IMR-90 (cell line): ENCODE measurements at regions not wholly inside any gene's neighbourhood (a gene's known extent, or its start where the extent isn't known, plus 50 kb on each side); places are given as distances from the start of the nearest gene placed in this dataset.

ENCODE experiments used
- BHLHE40 ChIP-seq: fragments of 150-350 bp; IDR thresholded peaks from 2 replicates; pipeline ENCODE4 v1.6.1; 2016; ENCODE audit warnings: mild to moderate bottlenecking, low read depth, low read length
- CEBPB ChIP-seq: IDR thresholded peaks from 2 replicates; pipeline ENCODE4 v1.6.1; 2012; ENCODE audit warnings: low read depth, low read length, improper control_type of control experiment
- CHD1 ChIP-seq: IDR thresholded peaks from 2 replicates; pipeline ENCODE4 v1.6.1; 2012; ENCODE audit warnings: low read depth, low read length, improper control_type of control experiment
- CTCF ChIP-seq: conservative IDR thresholded peaks from 2 replicates; pipeline ENCODE4 v1.5.1; 2012; ENCODE audit warnings: mild to moderate bottlenecking, low read depth, low read length, improper control_type of control experiment
- ELK1 ChIP-seq: fragments of 150-350 bp; IDR thresholded peaks from 2 replicates; pipeline ENCODE4 v1.6.1; 2016; ENCODE audit warnings: low read depth, mild to moderate bottlenecking, low read length, moderate library complexity, borderline replicate concordance
- MAFK ChIP-seq: IDR thresholded peaks from 2 replicates; pipeline ENCODE4 v1.6.1; 2012; ENCODE audit warnings: low read depth, low read length, improper control_type of control experiment
- MAZ ChIP-seq: IDR thresholded peaks from 2 replicates; pipeline ENCODE4 v1.6.1; 2012; ENCODE audit warnings: low read depth, mild to moderate bottlenecking, low read length, improper control_type of control experiment, moderate library complexity, borderline replicate concordance
- MXI1 ChIP-seq: IDR thresholded peaks from 2 replicates; pipeline ENCODE4 v1.6.1; 2012; ENCODE audit warnings: low read depth, mild to moderate bottlenecking, low read length, moderate library complexity, borderline replicate concordance
- POLR2A ChIP-seq: IDR thresholded peaks from 2 replicates; pipeline ENCODE4 v1.6.1; 2012; ENCODE audit warnings: mild to moderate bottlenecking, low read depth, low read length
- RAD21 ChIP-seq: IDR thresholded peaks from 2 replicates; pipeline ENCODE4 v1.6.1; 2012; ENCODE audit warnings: low read length, improper control_type of control experiment
- RFX5 ChIP-seq: IDR thresholded peaks from 2 replicates; pipeline ENCODE4 v1.8.0; 2012; ENCODE audit warnings: low read depth, mild to moderate bottlenecking, low read length, moderate library complexity
- USF2 ChIP-seq: fragments of 150-350 bp; IDR thresholded peaks from 2 replicates; pipeline ENCODE4 v1.6.1; 2017; ENCODE audit warnings: mild to moderate bottlenecking, antibody characterized with exemption, low read length, low read depth

- no peak for TF ChIP-seq CTCF
- TF ChIP-seq MXI1, result no peak
- no peak for TF ChIP-seq BHLHE40
- TF ChIP-seq RAD21, result no peak
- TF ChIP-seq POLR2A, result no peak
- TF ChIP-seq ELK1, result no peak
- TF ChIP-seq MAFK, result no peak
- no peak for TF ChIP-seq MAZ
- TF ChIP-seq RFX5, result no peak
- TF ChIP-seq USF2, result no peak
- no peak for TF ChIP-seq CEBPB
- TF ChIP-seq CHD1, result no peak
Observed at GRCh38 chr2:43052204-43052943, 174.0 kb downstream of the ZFP36L2 start.
